ENCODE measurements at regions not wholly inside any gene's neighbourhood (a gene's known extent, or its start where the extent isn't known, plus 50 kb on each side); places are given as distances from the start of the nearest gene placed in this dataset.

DNA sequence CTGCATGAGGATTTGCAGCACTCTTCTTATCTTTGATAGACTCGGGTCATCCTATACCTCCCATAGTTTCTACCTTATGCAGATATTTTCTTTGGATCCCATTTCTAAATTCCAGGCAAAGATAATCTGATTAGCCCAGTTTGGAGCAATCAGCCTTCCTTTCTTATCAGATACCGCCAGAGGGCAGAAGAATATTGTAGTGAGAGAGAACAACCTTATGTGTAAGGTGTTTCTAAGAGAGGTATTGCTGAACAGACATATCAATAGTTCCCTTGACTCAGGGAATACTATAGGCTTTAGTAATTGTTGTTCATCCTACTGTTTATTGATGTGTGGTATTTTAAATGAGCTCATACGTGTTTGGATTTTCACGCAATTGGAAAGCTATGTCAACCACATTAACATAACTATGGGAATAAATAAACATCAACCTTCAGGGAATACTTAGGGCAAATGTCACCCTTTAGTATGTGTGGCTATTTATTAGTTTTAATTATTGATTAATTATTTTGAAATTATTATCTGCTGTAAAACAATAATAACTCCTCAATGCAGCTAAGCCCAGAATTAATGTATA, 1435.2 kb upstream of the CDH9 start:
- H3K27me3 ChIP-seq (replicated peaks in 1 of 4; ENCODE audit: control insufficient read depth in 3 of 4, extremely low read depth in 1 of 4, insufficient read depth in 3 of 4, low read length in 3 of 4): no peaks in the 10 kb centered on the region
- no peak for FAIRE-seq
- H2BK5ac ChIP-seq (ENCODE audit: low read depth, low read length): no peak overlapping the region
- 36% methylated on average over 4 of the region's 4 CpGs; no CpG with 5 or more reads in 1 of the 2 experiments for WGBS, 2 experiments (ENCODE audit: extremely low coverage in 1 of 2, insufficient coverage in 1 of 2, insufficient read length in 1 of 2, insufficient replicate concordance in 2 of 2, low coverage in 1 of 2, low lambda C conversion rate in 2 of 2, missing lambda C conversion rate in 1 of 2)
- no peak overlapping the region for H2BK20ac ChIP-seq (ENCODE audit: low read length)
- no peak overlapping the region for H3K4me3 ChIP-seq (ENCODE audit: extremely low read depth in 1 of 4, insufficient read depth in 2 of 4, low read depth in 3 of 4, low read length in 4 of 4)
- CTCF ChIA-PET (ENCODE audit: partially characterized antibody): interaction anchor here (0.6 to 3.6 kb wide), 34 partner anchors 9 to 834 kb away, joined by 3 to 19 read pairs (median 4); no protein-coding TSS in a partner anchor
- no peak overlapping the region for H4K5ac ChIP-seq (ENCODE audit: insufficient read length, low read depth, low read length)
- no peak overlapping the region for H3K9ac ChIP-seq (replicated peaks in 1 of 4; ENCODE audit: extremely low read depth in 1 of 4, low read depth in 3 of 4, low read length in 3 of 4)
- H2BK120ac ChIP-seq (replicated peaks; ENCODE audit: low read depth, low read length): no peak overlapping the region
- no peak overlapping the region for H3K23ac ChIP-seq (ENCODE audit: insufficient read length)
- H4K20me1 ChIP-seq (replicated peaks in 1 of 2; ENCODE audit: control insufficient read depth in 1 of 2, insufficient read depth in 2 of 2, low read length in 2 of 2): no peaks in the 10 kb centered on the region
- no peak overlapping the region for H3K14ac ChIP-seq (ENCODE audit: insufficient read length)
- no peaks in the 10 kb centered on the region for H3K23me2 ChIP-seq (ENCODE audit: low read depth, low read length)
- H3K27ac ChIP-seq (ENCODE audit: low read depth, low read length): no peak overlapping the region
- H3K4me1 ChIP-seq (replicated peaks in 1 of 4; ENCODE audit: control insufficient read depth in 3 of 4, insufficient read depth in 4 of 4, low read length in 3 of 4): no peaks in the 10 kb centered on the region
- H3K4ac ChIP-seq (replicated peaks; ENCODE audit: insufficient read length, low read depth, low read length): no peak overlapping the region
- H3K18ac ChIP-seq (ENCODE audit: extremely low read depth, low read length): no peak overlapping the region
- no peak overlapping the region for H2AK5ac ChIP-seq (ENCODE audit: low read depth, low read length)
- H3K9me3 ChIP-seq (ENCODE audit: insufficient read depth in 2 of 2, low read depth in 1 of 2, low read length in 1 of 2): no peaks in the 10 kb centered on the region
- no peak overlapping the region for H3K4me2 ChIP-seq (ENCODE audit: insufficient read depth in 1 of 2, low read depth in 2 of 2, low read length in 2 of 2)
- H2BK15ac ChIP-seq (ENCODE audit: low read length): no peak overlapping the region
- no peak overlapping the region for H4K91ac ChIP-seq (replicated peaks; ENCODE audit: insufficient read length, low read length)
- no peak overlapping the region for H2BK12ac ChIP-seq (ENCODE audit: low read depth, low read length)
- H3K36me3 ChIP-seq (ENCODE audit: control insufficient read depth in 2 of 4, insufficient read depth in 4 of 4, low read length in 3 of 4): no peaks in the 10 kb centered on the region
- POLR2A ChIA-PET (ENCODE audit: partially characterized antibody): no interaction called here
- H4K8ac ChIP-seq (ENCODE audit: extremely low read depth, insufficient read depth, low read length): no peak overlapping the region
- H3K79me2 ChIP-seq (ENCODE audit: control insufficient read depth in 1 of 2, insufficient read depth in 2 of 2, low read length in 2 of 2): no peaks in the 10 kb centered on the region
- no peak for DNase-seq (ENCODE audit: low read depth in 1 of 2, low spot score in 2 of 2)
- no peak overlapping the region for H2AFZ ChIP-seq (ENCODE audit: low read length)
- H3K79me1 ChIP-seq (ENCODE audit: low read depth, low read length): no peaks in the 10 kb centered on the region
- no peak overlapping the region for H3K56ac ChIP-seq (replicated peaks; ENCODE audit: insufficient read length, low read depth, low read length)

Data from H1 (cell line).